ENCODE measurements at regions not wholly inside any gene's neighbourhood (a gene's known extent, or its start where the extent isn't known, plus 50 kb on each side); places are given as distances from the start of the nearest gene placed in this dataset.

DNA sequence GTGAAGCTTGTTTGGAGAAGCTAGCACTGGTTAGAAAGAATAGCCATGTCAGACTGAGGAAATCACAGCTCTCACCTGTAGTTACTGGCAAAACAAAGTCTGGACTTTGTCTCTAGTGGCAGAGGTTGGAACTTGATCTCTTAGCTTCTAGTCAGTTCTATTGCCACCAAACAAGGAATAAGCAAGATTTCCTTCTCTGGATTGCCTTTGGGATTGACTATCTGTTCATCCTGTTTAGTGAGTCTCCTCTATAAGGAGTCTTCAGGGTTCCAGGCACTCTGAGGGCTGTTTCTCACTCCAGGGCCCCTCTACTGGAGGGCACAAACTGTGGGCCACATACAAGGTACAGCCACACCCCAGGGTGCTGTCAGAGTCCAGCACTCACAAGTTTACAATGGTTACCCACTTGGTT, 426.6 kb upstream of the THBS1 start:
- Mint-ChIP-seq H3K36me3 (no peaks in the 10 kb centered on the region), H3K27me3 (peaks cover 8 to 37% of the 10 kb centered on the region in 2 donors), H3K27ac (no peak overlapping the region), H3K4me3 (no peak overlapping the region), H3K4me1 (no peaks in the 10 kb centered on the region), H3K9me3 (peaks cover 0 to 1% (median 0%) of the 10 kb centered on the region in 5 donors)
- POLR2A ChIA-PET = no interaction called here
- CTCF ChIA-PET = no interaction called here
- no peaks in the 10 kb centered on the region for H3K4me1 ChIP-seq (ENCODE audit: insufficient read depth, low read length)
- H3K27me3 ChIP-seq (ENCODE audit: insufficient read depth, low read length, poor library complexity, severe bottlenecking) = no peaks in the 10 kb centered on the region
- no peak for DNase-seq
- no peak overlapping the region for H3K27ac ChIP-seq (ENCODE audit: low read depth, low read length)
- no peak overlapping the region for H3K4me3 ChIP-seq (ENCODE audit: low read length)
- H3K36me3 ChIP-seq (ENCODE audit: insufficient read depth, low read length) = no peaks in the 10 kb centered on the region
- no peaks in the 10 kb centered on the region for H3K9me3 ChIP-seq (ENCODE audit: low read length)

DNA sequence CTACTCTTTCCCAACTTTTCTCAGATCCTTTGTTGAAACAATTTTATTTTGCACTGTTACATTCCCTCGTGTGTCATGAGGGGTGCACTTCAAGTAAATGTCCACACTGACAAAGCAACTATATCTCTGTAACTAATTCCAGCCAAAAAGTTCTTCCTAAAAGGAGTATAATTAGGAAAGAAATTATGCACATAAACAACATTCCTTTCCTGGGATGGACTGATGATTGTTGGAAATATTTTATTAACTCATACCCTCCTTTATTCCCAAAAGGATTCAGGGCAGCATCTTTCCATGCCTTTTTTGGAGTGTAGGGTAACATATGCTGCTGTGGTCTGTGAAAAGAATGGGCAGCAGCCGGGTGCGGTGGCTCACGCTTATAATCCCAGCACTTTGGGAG, 426.1 kb upstream of the THBS1 start:
- H3K27me3 Mint-ChIP-seq = peaks cover 8 to 33% of the 10 kb centered on the region in 2 donors
- H3K9me3 ChIP-seq (ENCODE audit: low read length) = no peaks in the 10 kb centered on the region
- H3K36me3 Mint-ChIP-seq = no peaks in the 10 kb centered on the region
- no peak overlapping the region for H3K4me3 ChIP-seq (ENCODE audit: low read length)
- DNase-seq = no peak
- peaks cover 0 to 1% (median 0%) of the 10 kb centered on the region in 5 donors for H3K9me3 Mint-ChIP-seq
- H3K27ac Mint-ChIP-seq = no peak overlapping the region
- H3K4me1 Mint-ChIP-seq = no peaks in the 10 kb centered on the region
- H3K4me3 Mint-ChIP-seq = no peak overlapping the region
- POLR2A ChIA-PET = no interaction called here
- H3K4me1 ChIP-seq (ENCODE audit: insufficient read depth, low read length) = no peaks in the 10 kb centered on the region
- CTCF ChIA-PET = no interaction called here
- H3K36me3 ChIP-seq (ENCODE audit: insufficient read depth, low read length) = no peaks in the 10 kb centered on the region
- H3K27ac ChIP-seq (ENCODE audit: low read depth, low read length) = no peak overlapping the region
- H3K27me3 ChIP-seq (ENCODE audit: insufficient read depth, low read length, poor library complexity, severe bottlenecking) = no peaks in the 10 kb centered on the region

DNA sequence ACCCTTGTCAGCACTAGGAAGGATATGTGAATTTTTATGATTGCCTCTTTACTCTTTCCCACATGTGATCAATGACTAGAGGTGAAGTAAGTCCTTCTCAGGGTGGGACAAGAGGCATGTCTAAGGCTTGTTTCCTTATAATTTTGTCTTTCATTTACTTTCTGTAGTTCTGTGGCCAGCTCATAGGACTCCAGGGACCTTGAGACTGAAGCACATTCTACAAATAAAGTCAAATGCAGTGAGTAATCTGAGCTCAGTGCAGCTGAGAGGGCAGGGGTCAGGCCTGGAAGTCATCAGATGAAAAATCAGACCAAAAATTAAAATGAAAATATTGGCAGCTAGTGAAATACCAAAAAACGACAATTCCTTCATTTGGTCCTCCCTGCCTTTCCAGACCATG, 424.7 kb upstream of the THBS1 start:
- no peak overlapping the region for H3K27ac Mint-ChIP-seq
- DNase-seq = no peak
- H3K27me3 ChIP-seq (ENCODE audit: insufficient read depth, low read length, poor library complexity, severe bottlenecking) = no peaks in the 10 kb centered on the region
- no peak overlapping the region for H3K4me3 ChIP-seq (ENCODE audit: low read length)
- no peaks in the 10 kb centered on the region for H3K4me1 Mint-ChIP-seq
- ChIA-PET POLR2A (no interaction called here), CTCF (no interaction called here)
- H3K4me3 Mint-ChIP-seq = no peak overlapping the region
- H3K27ac ChIP-seq (ENCODE audit: low read depth, low read length) = no peak overlapping the region
- peaks cover 0 to 1% (median 0%) of the 10 kb centered on the region in 5 donors for H3K9me3 Mint-ChIP-seq
- no peaks in the 10 kb centered on the region for H3K36me3 ChIP-seq (ENCODE audit: insufficient read depth, low read length)
- H3K27me3 Mint-ChIP-seq = peaks cover 8 to 27% of the 10 kb centered on the region in 2 donors
- no peaks in the 10 kb centered on the region for H3K9me3 ChIP-seq (ENCODE audit: low read length)
- no peaks in the 10 kb centered on the region for H3K4me1 ChIP-seq (ENCODE audit: insufficient read depth, low read length)
- H3K36me3 Mint-ChIP-seq = no peaks in the 10 kb centered on the region

GRCh38 chr15:39156646-39157250, 424.1 kb upstream of the THBS1 start:
- Histone ChIP-seq H3K9me3 (ENCODE audit: low read length) (no peaks in the 10 kb centered on the region), H3K4me1 (ENCODE audit: insufficient read depth, low read length) (no peaks in the 10 kb centered on the region), H3K27ac (ENCODE audit: low read depth, low read length) (no peak overlapping the region), H3K27me3 (ENCODE audit: insufficient read depth, low read length, poor library complexity, severe bottlenecking) (no peaks in the 10 kb centered on the region), H3K4me3 (ENCODE audit: low read length) (no peak overlapping the region), H3K36me3 (ENCODE audit: insufficient read depth, low read length) (no peaks in the 10 kb centered on the region)
- Mint-ChIP-seq H3K9me3 (peaks cover 0 to 1% (median 0%) of the 10 kb centered on the region in 5 donors), H3K36me3 (no peaks in the 10 kb centered on the region), H3K27me3 (peaks cover 8 to 26% of the 10 kb centered on the region in 2 donors), H3K4me1 (no peaks in the 10 kb centered on the region), H3K4me3 (no peak overlapping the region), H3K27ac (no peak overlapping the region)
- POLR2A ChIA-PET = no interaction called here
- DNase-seq = no peak
- CTCF ChIA-PET = no interaction called here

DNA sequence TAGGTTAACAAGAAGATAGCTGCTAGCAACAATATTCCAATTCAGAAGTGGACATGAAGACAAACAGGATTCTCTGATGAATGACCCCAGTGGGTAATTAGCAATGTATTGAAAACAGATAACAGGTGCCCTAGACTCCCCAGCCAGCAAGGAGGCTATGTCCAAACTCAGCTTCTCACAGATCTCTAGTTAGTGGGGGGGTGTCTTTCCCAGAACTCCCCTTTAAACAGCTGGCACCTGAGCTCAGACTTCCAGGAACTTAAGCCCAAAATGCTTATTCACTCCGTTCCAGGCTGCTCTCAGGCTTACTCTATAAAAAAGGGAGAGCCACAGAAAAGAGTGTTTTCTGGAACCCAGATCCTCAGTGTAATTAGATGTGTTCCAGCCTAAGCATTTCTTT, 423.0 kb upstream of the THBS1 start:
- peaks cover 0 to 5% (median 2%) of the 10 kb centered on the region in 5 donors for H3K9me3 Mint-ChIP-seq
- no peaks in the 10 kb centered on the region for H3K27me3 ChIP-seq (ENCODE audit: insufficient read depth, low read length, poor library complexity, severe bottlenecking)
- H3K4me1 Mint-ChIP-seq = no peaks in the 10 kb centered on the region
- no peak overlapping the region for H3K4me3 ChIP-seq (ENCODE audit: low read length)
- no peak overlapping the region for H3K27ac ChIP-seq (ENCODE audit: low read depth, low read length)
- no peaks in the 10 kb centered on the region for H3K36me3 Mint-ChIP-seq
- no peak for DNase-seq
- H3K27me3 Mint-ChIP-seq = peaks cover 8 to 24% of the 10 kb centered on the region in 2 donors
- no peaks in the 10 kb centered on the region for H3K36me3 ChIP-seq (ENCODE audit: insufficient read depth, low read length)
- H3K9me3 ChIP-seq (ENCODE audit: low read length) = no peaks in the 10 kb centered on the region
- POLR2A ChIA-PET = no interaction called here
- CTCF ChIA-PET = no interaction called here
- H3K4me3 Mint-ChIP-seq = no peak overlapping the region
- no peak overlapping the region for H3K27ac Mint-ChIP-seq
- H3K4me1 ChIP-seq (ENCODE audit: insufficient read depth, low read length) = no peaks in the 10 kb centered on the region

- Mint-ChIP-seq H3K36me3 (no peaks in the 10 kb centered on the region), H3K4me3 (no peak overlapping the region), H3K9me3 (peaks cover 0 to 5% (median 2%) of the 10 kb centered on the region in 5 donors), H3K27ac (no peak overlapping the region), H3K4me1 (no peaks in the 10 kb centered on the region), H3K27me3 (peaks cover 12 to 28% of the 10 kb centered on the region in 2 donors)
- H3K4me3 ChIP-seq (ENCODE audit: low read length) = no peak overlapping the region
- no peaks in the 10 kb centered on the region for H3K36me3 ChIP-seq (ENCODE audit: insufficient read depth, low read length)
- H3K27ac ChIP-seq (ENCODE audit: low read depth, low read length) = no peak overlapping the region
- POLR2A ChIA-PET = no interaction called here
- no peaks in the 10 kb centered on the region for H3K4me1 ChIP-seq (ENCODE audit: insufficient read depth, low read length)
- no peaks in the 10 kb centered on the region for H3K27me3 ChIP-seq (ENCODE audit: insufficient read depth, low read length, poor library complexity, severe bottlenecking)
- DNase-seq = no peak
- no peaks in the 10 kb centered on the region for H3K9me3 ChIP-seq (ENCODE audit: low read length)
- CTCF ChIA-PET = no interaction called here
Observed at GRCh38 chr15:39159833-39160232, 421.0 kb upstream of the THBS1 start.

DNA sequence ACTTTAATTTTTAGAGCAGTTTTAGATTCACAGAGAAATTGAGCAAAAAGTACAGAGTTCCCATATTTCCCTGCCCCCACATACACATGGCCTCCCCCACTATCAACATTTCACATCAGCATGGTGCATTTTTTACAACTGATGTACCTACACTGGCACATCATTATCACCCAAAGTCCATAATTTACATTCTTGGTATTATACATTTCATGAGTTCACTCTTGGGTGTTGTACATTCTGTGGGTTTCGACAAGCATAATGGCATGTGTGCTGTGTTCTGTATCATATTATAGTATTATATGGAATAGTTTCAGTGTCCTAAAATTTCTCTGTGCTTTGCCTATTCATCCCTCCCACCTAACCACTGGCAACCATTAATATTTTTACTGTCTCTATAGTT, 419.8 kb upstream of the THBS1 start:
- no peaks in the 10 kb centered on the region for H3K4me1 Mint-ChIP-seq
- no peaks in the 10 kb centered on the region for H3K36me3 Mint-ChIP-seq
- DNase-seq = no peak
- H3K27me3 ChIP-seq (ENCODE audit: insufficient read depth, low read length, poor library complexity, severe bottlenecking) = no peaks in the 10 kb centered on the region
- no peak overlapping the region for H3K4me3 Mint-ChIP-seq
- H3K27ac Mint-ChIP-seq = no peak overlapping the region
- peaks cover 0 to 5% (median 2%) of the 10 kb centered on the region in 5 donors for H3K9me3 Mint-ChIP-seq
- no peaks in the 10 kb centered on the region for H3K4me1 ChIP-seq (ENCODE audit: insufficient read depth, low read length)
- POLR2A ChIA-PET = no interaction called here
- H3K9me3 ChIP-seq (ENCODE audit: low read length) = no peaks in the 10 kb centered on the region
- no peak overlapping the region for H3K4me3 ChIP-seq (ENCODE audit: low read length)
- H3K27ac ChIP-seq (ENCODE audit: low read depth, low read length) = no peak overlapping the region
- CTCF ChIA-PET = no interaction called here
- H3K36me3 ChIP-seq (ENCODE audit: insufficient read depth, low read length) = no peaks in the 10 kb centered on the region
- peaks cover 11 to 34% of the 10 kb centered on the region in 2 donors for H3K27me3 Mint-ChIP-seq

- POLR2A ChIA-PET = no interaction called here
- H3K4me1 Mint-ChIP-seq = no peaks in the 10 kb centered on the region
- H3K4me3 Mint-ChIP-seq = no peak overlapping the region
- no peak for DNase-seq
- Histone ChIP-seq H3K4me3 (ENCODE audit: low read length) (no peak overlapping the region), H3K27me3 (ENCODE audit: insufficient read depth, low read length, poor library complexity, severe bottlenecking) (no peaks in the 10 kb centered on the region), H3K4me1 (ENCODE audit: insufficient read depth, low read length) (no peaks in the 10 kb centered on the region), H3K27ac (ENCODE audit: low read depth, low read length) (no peak overlapping the region), H3K36me3 (ENCODE audit: insufficient read depth, low read length) (no peaks in the 10 kb centered on the region), H3K9me3 (ENCODE audit: low read length) (no peaks in the 10 kb centered on the region)
- peaks cover 0 to 5% (median 2%) of the 10 kb centered on the region in 5 donors for H3K9me3 Mint-ChIP-seq
- peaks cover 13 to 56% of the 10 kb centered on the region in 2 donors for H3K27me3 Mint-ChIP-seq
- no peaks in the 10 kb centered on the region for H3K36me3 Mint-ChIP-seq
- CTCF ChIA-PET = no interaction called here
- H3K27ac Mint-ChIP-seq = no peak overlapping the region
Observed at GRCh38 chr15:39165020-39165706, 415.7 kb upstream of the THBS1 start.
